ENCODE measurements at regions not wholly inside any gene's neighbourhood (a gene's known extent, or its start where the extent isn't known, plus 50 kb on each side); places are given as distances from the start of the nearest gene placed in this dataset.

DNA sequence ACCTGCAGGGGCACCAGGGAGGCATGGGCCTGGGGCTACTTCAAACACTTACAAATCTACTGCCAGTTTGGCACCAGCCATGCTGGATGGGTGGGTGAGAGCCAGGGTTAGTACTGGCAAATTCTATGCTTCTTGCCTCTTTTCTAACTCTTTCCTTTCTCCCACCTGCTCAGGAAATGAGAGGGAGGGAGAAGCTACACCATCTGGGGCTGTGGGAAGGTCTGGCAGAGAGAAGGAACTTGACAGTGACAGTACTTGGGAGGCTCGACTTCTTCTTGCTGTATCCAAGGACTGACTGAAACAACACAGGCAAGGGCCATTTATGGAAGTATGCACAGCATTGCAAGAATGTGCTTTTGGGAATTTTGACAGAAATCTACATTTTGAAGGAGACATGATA is 149.6 kb upstream of the DYRK2 start:
- no TSS peak for BruUV-seq (replicated peaks)
- Histone ChIP-seq H3K9me3 (ENCODE audit: low read depth, low read length, poor library complexity, severe bottlenecking) (no peaks in the 10 kb centered on the region), H3K4me3 (ENCODE audit: low read depth, low read length, poor library complexity, severe bottlenecking) (no peak overlapping the region), H3K4me1 (ENCODE audit: insufficient read depth, low read length, poor library complexity, severe bottlenecking) (no peaks in the 10 kb centered on the region), H3K27me3 (replicated peaks; ENCODE audit: insufficient read depth, low read depth, low read length, poor library complexity) (peaks cover 22% of the 10 kb centered on the region), H3K36me3 (ENCODE audit: insufficient read depth, low read length, poor library complexity, severe bottlenecking) (no peaks in the 10 kb centered on the region), H3K27ac (ENCODE audit: low read depth, low read length, poor library complexity, severe bottlenecking) (no peak overlapping the region)
- no peak for DNase-seq (ENCODE audit: low spot score)
- ChIA-PET CTCF (no interaction called here), POLR2A (ENCODE audit: low non-redundant PET) (no interaction called here)
- TF ChIP-seq, protein P1, sequence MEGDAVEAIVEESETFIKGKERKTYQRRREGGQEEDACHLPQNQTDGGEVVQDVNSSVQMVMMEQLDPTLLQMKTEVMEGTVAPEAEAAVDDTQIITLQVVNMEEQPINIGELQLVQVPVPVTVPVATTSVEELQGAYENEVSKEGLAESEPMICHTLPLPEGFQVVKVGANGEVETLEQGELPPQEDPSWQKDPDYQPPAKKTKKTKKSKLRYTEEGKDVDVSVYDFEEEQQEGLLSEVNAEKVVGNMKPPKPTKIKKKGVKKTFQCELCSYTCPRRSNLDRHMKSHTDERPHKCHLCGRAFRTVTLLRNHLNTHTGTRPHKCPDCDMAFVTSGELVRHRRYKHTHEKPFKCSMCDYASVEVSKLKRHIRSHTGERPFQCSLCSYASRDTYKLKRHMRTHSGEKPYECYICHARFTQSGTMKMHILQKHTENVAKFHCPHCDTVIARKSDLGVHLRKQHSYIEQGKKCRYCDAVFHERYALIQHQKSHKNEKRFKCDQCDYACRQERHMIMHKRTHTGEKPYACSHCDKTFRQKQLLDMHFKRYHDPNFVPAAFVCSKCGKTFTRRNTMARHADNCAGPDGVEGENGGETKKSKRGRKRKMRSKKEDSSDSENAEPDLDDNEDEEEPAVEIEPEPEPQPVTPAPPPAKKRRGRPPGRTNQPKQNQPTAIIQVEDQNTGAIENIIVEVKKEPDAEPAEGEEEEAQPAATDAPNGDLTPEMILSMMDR (conservative IDR thresholded peaks at IDR 0.05; ENCODE audit: low read depth, low read length) = no peak
- TF ChIP-seq EZH2 (IDR thresholded peaks at IDR 0.05; ENCODE audit: borderline replicate concordance, low read depth, low read length, poor library complexity, severe bottlenecking) = no peak
- intact Hi-C loops (cut with micrococcal nuclease; ENCODE audit: unreplicated experiment) = no loop called here

DNA sequence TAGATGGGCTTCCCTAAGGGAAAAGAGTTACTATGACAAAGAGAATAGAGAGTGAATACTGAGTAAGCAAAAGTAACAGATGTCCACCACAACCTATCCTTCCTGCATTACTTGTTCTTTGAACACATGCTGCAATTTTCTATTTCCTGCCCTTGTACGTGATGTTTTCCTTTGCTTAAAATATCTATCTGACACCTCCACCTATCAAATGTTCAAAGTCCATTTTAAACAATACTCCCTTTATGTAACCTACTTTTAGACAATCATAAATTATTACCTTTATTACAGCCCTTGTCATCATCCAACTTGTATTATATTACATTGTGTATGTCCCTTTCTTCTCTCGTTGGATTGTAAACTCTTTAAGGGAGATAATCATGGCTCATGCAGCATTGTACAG is 147.2 kb upstream of the DYRK2 start:
- H3K27ac ChIP-seq (ENCODE audit: low read depth, low read length, poor library complexity, severe bottlenecking) = no peak overlapping the region
- H3K4me3 ChIP-seq (ENCODE audit: low read depth, low read length, poor library complexity, severe bottlenecking) = no peak overlapping the region
- POLR2A ChIA-PET (ENCODE audit: low non-redundant PET) = no interaction called here
- DNase-seq (ENCODE audit: low spot score) = no peak
- H3K4me1 ChIP-seq (ENCODE audit: insufficient read depth, low read length, poor library complexity, severe bottlenecking) = no peaks in the 10 kb centered on the region
- no peak for TF ChIP-seq EZH2 (IDR thresholded peaks at IDR 0.05; ENCODE audit: borderline replicate concordance, low read depth, low read length, poor library complexity, severe bottlenecking)
- TF ChIP-seq, protein P1 (conservative IDR thresholded peaks at IDR 0.05; ENCODE audit: low read depth, low read length) = no peak
- CTCF ChIA-PET = no interaction called here
- H3K36me3 ChIP-seq (ENCODE audit: insufficient read depth, low read length, poor library complexity, severe bottlenecking) = no peaks in the 10 kb centered on the region
- intact Hi-C loops (cut with micrococcal nuclease; ENCODE audit: unreplicated experiment) = no loop called here
- H3K9me3 ChIP-seq (ENCODE audit: low read depth, low read length, poor library complexity, severe bottlenecking) = no peaks in the 10 kb centered on the region
- H3K27me3 ChIP-seq (replicated peaks; ENCODE audit: insufficient read depth, low read depth, low read length, poor library complexity) = peaks cover 13% of the 10 kb centered on the region
- BruUV-seq (replicated peaks) = no TSS peak

DNA sequence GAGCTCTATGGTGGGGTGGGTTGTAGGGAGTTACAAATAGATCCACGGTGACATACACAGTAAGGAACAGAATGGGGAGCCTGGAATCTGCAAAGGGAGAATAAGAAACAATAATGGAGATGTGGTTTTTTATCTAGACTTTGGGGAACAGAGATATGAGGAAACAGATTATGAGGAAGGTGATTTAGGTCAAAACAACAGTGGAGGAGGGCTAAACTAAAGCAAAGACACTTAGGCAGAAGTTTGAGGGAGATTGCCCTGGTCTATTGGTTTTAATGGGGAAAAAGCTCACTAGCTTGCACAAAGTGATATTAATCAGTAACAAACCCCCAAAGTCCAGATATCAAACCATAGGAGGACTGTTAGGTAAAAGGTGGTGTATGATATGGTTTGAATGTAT is 144.5 kb upstream of the DYRK2 start:
- Histone ChIP-seq H3K36me3 (ENCODE audit: insufficient read depth, low read length, poor library complexity, severe bottlenecking) (no peaks in the 10 kb centered on the region), H3K27ac (ENCODE audit: low read depth, low read length, poor library complexity, severe bottlenecking) (no peak overlapping the region), H3K27me3 (replicated peaks; ENCODE audit: insufficient read depth, low read depth, low read length, poor library complexity) (no peaks in the 10 kb centered on the region), H3K4me1 (ENCODE audit: insufficient read depth, low read length, poor library complexity, severe bottlenecking) (peaks cover 3% of the 10 kb centered on the region), H3K9me3 (ENCODE audit: low read depth, low read length, poor library complexity, severe bottlenecking) (no peaks in the 10 kb centered on the region), H3K4me3 (ENCODE audit: low read depth, low read length, poor library complexity, severe bottlenecking) (no peak overlapping the region)
- no peak for DNase-seq (ENCODE audit: low spot score)
- CTCF ChIA-PET = no interaction called here
- no peak for TF ChIP-seq EZH2 (IDR thresholded peaks at IDR 0.05; ENCODE audit: borderline replicate concordance, low read depth, low read length, poor library complexity, severe bottlenecking)
- TF ChIP-seq, protein P1 (conservative IDR thresholded peaks at IDR 0.05; ENCODE audit: low read depth, low read length) = no peak
- intact Hi-C loops (cut with micrococcal nuclease; ENCODE audit: unreplicated experiment) = no loop called here
- no TSS peak for BruUV-seq (replicated peaks)
- POLR2A ChIA-PET (ENCODE audit: low non-redundant PET) = no interaction called here

Measured in A673 (cell line).